HS-5 (cell line): ENCODE measurements at regions not wholly inside any gene's neighbourhood (a gene's known extent, or its start where the extent isn't known, plus 50 kb on each side); places are given as distances from the start of the nearest gene placed in this dataset.
"Not testable (repeated sequence)": the region's sequence is repeated elsewhere in the genome, so short reads cannot be mapped to it uniquely, and the experiment has no call there.

Source experiments
- DNase-seq: peaks from one replicate; pipeline ENCODE4 v3.0.0-alpha.2; 2012; ENCODE audit warnings: low read depth

DNA sequence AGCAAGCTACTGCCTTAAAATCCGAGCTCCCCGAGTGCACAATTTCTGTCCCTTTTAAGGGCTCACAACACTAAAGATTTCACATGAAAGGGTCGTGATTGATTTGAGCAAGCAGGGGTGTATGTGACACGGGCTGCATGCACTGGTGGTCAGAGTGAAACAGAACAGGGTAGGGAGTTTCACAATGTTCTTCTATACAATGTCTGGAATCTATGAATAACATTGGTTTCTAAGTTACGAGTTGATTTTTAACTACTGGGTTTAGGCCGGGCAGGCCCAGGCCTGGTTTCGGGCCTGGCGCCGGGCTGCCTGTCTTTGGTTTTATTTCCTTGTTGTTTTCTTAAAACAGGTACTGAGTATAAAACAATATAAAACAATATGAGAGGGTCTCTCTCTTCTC is 199.9 kb upstream of the CHORDC1 start:
- DNase-seq = not testable (repeated sequence)

DNA sequence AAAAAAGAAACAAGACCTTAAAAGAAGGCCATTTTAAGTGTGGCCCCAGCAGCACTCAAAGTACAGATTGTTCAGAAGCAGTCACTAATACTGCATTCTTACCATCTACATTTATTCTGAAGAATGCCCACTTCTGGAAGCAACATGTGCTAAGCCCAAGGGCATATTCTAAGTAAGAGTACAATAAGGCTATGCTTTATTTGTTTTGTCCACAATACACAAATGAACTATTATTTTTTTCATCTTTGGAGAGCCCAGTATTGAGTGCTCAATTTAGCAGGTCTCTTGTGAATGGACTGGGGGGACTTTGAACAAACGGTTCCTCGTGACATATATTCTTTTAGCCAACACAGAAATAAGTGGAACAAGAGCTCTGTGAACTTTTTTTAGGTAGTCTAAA is 191.4 kb upstream of the CHORDC1 start:
- DNase-seq = no peak

- DNase-seq = no peak
These were observed 184.5 kb upstream of the CHORDC1 start for GRCh38 chr11:90407350-90407749.

DNA sequence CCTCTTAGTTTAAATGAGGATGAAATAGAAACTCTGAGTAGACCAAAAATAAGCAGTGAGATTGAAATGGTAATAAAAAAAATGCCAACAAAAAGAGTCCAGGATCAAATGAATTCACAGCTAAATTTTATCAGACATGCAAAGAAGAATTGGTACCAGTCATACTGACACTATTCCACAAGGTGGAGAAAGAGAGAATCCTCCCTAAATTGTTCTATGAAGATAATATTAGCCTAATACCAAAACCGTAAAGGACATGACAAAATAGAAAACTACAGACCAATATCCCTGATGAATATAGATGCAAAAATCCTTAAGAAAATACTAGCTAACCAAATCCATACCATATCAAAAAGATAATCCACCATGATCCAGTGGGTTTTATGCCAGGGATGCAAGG is 169.8 kb upstream of the CHORDC1 start:
- no peak for DNase-seq

GRCh38 chr11:90391756-90392155 is 168.9 kb upstream of the CHORDC1 start:
- no peak for DNase-seq

DNA sequence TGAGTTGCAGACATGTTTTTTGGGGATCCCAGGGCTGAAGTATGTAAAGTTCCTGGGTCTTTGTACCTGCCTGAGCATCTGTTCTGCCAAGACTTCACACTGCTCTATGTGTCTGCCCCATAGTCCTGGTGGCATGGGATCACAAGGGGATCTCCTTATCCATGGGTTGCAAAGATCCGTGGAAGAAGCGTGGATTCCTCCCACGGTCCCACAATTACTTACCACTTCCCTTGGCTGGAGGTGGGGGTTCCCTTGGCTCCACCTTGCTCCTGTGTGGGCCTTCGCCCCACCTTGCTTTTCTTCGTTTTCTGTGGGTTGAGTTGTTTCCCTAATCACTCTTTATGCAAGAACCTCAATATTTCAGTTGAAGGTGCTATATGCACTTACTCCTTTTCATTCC is 157.4 kb upstream of the CHORDC1 start:
- DNase-seq = no peak

GRCh38 chr11:90373971-90374370 is 151.1 kb upstream of the CHORDC1 start:
- no peak for DNase-seq

GRCh38 chr11:90364527-90364926 is 141.7 kb upstream of the CHORDC1 start:
- no peak for DNase-seq

- no peak for DNase-seq
These were observed 140.9 kb upstream of the CHORDC1 start for GRCh38 chr11:90363739-90364138.

DNA sequence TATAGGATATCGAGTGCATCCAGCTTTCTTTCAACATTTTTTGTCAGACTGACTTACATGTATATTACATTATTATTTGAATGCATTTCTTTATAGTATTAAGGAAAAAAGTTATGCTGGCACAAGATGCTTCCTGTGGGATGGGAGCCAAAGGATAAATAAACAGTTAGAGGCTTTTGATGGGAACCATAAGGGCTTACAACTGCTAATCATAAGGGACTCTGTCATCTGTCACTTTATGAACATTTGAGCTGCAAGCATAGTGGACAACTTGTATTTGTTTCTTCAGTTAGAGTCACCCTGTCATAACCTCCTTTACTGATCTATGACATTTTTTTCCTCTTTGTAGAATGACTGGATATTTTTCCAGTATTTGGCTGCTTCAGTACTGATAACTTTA is 132.4 kb upstream of the CHORDC1 start:
- DNase-seq = no peak

DNA sequence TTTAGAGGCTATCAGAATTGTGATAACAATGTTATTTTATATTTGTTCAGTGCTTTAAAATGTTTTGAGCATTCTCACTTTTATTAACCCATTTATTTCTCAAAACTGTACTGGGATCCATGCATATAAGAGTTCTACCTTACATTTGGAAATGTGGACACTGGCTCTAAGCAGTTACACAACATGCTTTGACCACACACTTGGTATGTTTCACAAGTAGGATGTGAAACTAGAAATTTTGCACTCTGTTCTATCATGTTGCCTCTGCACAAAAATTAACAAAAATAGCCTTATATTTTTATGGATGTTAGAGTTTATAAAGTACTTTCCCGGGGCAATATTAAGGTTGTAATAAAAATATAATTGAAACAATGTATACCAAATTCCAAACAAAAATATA is 126.9 kb upstream of the CHORDC1 start:
- no peak for DNase-seq

- no peak for DNase-seq
These were observed 121.7 kb upstream of the CHORDC1 start for GRCh38 chr11:90344546-90344945.

GRCh38 chr11:90343673-90344072 is 120.8 kb upstream of the CHORDC1 start:
- DNase-seq = no peak

GRCh38 chr11:90341986-90342385 is 119.1 kb upstream of the CHORDC1 start:
- DNase-seq = no peak

- peak; percentile 8 for DNase-seq
These were observed 109.6 kb upstream of the CHORDC1 start for GRCh38 chr11:90332415-90332814.

DNA sequence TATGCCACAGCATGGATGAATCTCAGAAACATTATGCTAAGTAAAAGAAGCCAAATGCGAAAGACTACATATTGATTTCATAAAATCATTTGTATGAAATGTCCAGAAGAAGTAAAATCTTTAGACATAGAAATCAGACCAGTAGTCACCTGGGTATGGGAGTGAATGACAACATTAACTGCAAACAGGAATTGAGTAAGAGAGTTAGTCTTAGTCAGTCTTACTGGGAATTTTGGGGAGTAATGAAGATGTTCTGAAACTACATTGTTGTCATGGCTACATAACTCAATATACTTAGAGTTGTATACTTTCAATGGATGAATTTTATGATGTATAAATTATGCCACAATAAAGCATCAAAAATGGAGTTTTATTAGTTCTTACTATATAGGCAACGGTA is 107.8 kb upstream of the CHORDC1 start:
- DNase-seq = no peak

DNA sequence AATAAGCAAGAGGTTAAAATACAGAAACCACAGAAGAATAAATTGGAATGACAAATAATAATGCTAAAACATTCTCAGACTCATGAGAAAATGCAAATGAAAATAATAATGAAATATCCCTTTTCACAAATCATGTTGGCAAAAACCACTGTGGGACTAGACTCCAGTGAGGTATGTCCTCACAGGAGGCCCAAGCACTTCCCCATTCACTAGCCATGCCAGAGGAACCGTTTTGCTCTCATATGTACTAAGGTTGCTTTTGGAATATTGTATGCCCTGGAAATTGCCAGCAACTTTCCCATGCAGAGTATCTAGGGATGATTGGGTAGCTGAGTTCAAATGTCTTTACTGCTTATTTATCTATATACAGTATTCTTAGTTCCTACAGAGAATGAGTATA is 106.2 kb upstream of the CHORDC1 start:
- no peak for DNase-seq

- no peak for DNase-seq
These were observed 103.8 kb upstream of the CHORDC1 start for GRCh38 chr11:90326647-90327046.

DNA sequence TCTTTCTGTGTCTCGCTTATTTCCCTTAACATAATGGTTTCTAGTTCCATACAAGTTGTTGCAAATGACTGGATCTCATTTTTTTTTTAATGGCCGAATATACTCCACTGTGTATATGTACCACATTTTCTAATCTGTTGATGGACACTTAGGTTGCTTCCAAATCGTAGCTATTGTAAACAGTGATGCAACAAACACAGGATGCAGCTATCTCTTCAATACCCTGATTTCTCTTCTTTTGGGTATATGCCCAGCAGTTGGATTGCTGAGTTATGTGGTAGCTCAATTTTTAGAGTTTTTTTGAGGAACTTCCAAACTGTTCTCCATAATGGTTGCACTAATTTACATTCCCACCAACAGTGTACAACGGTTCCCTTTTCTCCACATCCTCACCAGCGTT is 100.4 kb upstream of the CHORDC1 start:
- no peak for DNase-seq

GRCh38 chr11:90321018-90321417 is 98.2 kb upstream of the CHORDC1 start:
- DNase-seq = no peak

- no peak for DNase-seq
These were observed 95.8 kb upstream of the CHORDC1 start for GRCh38 chr11:90318651-90319050.

- no peak for DNase-seq
These were observed 87.4 kb upstream of the CHORDC1 start for GRCh38 chr11:90310210-90310609.

GRCh38 chr11:90309693-90310092 is 86.8 kb upstream of the CHORDC1 start:
- no peak for DNase-seq

DNA sequence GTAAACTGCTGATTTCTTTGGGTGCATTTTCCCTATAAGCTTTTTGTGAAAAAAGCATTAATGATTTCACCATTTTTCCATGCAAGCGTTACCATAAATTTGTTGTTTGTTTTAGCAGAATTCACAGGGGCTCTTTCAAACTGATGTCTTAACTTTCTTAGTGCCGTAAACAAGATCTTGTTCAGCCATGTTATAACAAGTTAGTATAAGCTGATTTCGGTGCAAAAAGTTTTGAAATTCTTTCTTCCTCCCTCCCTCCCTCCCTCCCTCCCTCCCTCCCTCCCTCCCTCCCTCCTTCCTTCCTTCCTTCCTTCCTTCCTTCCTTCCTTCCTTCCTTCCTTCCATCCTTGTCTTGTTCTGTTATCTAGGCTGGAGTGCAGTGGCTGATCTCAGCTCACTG is 71.7 kb upstream of the CHORDC1 start:
- no peak for DNase-seq

- no peak for DNase-seq
These were observed 71.2 kb upstream of the CHORDC1 start for GRCh38 chr11:90294091-90294490.
